Stimulated activated CD8-positive, alpha-beta memory T cell treated with anti-CD3 and anti-CD28 coated beads, Interleukin-7, amount 100 ng/mL, for 4 hours (primary cell): ENCODE measurements at regions not wholly inside any gene's neighbourhood (a gene's known extent, or its start where the extent isn't known, plus 50 kb on each side); places are given as distances from the start of the nearest gene placed in this dataset.
"Not testable (repeated sequence)": the region's sequence is repeated elsewhere in the genome, so short reads cannot be mapped to it uniquely, and the experiment has no call there.

Experiments used
- DNase-seq, 2 donors: peaks; one replicate each; pipeline ENCODE4 v3.0.0-alpha.2; 2020; ENCODE audit warnings: low read depth in 2 of 2

DNA sequence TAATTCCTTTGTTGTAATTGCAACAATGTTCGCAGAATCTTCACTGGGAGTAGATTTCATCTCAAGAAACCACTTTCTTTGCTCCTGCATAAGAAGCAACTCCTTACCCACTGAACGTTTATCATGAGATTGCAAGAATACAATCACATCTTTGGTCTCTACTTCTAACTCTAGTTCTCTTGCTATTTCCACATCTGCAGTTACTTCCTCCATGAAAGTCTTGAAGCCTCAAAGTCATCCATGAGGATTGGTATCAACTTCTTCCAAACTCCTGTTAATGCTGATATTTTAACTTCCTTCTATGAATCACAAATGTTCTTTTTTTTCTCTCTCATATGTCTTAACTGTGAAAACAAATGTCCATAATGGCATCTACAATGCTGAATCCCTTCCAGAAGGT is 118.6 kb upstream of the RAB4A start:
- no peak for DNase-seq

DNA sequence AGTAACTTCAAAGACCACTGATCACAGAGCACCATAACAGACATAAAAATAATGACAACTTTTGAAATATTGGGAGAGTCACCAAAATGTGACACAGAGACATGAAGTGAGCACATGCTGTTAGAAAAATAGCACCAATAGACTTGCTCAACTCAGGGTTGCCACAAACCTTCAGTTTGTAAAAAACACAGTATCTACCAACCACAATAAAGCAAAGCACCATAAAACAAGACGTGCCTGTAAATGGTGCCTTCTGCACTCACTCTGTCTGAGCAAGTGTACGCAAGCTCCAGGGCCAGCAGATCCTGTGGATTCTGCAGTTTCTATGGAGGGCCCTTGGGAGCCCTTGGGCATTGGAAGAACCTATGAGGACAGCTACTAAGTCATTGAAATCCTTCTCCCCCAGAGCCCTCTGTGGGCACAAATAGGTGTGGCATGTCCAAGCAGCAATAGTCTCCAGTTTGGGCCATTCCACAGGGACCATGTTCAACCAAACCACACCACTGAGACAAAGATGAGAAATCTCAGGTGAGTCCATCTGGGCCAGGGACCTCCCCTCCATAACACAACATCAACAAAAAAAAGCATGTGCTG is 116.9 kb upstream of the RAB4A start:
- DNase-seq, result no peak

DNA sequence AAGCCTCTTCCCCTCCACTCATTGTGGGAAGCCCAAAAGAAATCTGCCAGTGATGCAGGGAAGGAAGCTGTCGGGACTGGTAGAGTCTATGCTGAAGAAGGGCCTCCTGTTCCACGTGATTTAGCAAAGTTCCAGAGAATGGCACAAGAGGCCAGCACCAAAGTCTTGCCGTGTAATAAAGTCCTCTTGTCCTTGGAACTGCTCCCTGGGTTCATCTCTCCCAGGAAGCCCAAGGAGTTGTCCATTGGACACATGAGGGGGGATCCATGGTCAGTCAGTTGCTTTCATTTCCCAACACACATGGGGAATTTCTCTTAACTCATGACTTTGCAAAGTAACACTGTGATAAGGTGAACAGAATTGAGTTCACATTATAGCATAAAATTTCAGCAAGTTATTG is 116.1 kb upstream of the RAB4A start:
- DNase-seq, result no peak

DNA sequence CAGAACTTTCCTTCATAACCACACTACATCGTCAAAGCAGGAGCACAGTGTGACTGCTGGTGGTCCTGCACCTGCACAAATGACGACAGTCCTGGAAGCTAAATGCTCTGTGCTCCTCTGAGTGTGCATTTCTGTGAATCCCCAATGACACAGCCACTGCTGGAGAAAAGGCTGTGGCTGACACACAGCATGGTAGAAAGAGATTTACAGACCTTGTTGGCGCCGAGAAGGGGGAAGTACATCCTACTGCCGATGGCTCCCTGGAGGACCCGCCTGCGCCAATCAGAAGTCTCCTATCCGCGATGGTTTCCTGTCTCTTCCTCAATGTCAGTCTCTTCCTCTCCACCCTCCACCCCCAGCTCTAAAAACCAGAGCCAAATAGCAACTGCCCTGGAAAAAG is 115.4 kb upstream of the RAB4A start:
- no peak for DNase-seq

DNA sequence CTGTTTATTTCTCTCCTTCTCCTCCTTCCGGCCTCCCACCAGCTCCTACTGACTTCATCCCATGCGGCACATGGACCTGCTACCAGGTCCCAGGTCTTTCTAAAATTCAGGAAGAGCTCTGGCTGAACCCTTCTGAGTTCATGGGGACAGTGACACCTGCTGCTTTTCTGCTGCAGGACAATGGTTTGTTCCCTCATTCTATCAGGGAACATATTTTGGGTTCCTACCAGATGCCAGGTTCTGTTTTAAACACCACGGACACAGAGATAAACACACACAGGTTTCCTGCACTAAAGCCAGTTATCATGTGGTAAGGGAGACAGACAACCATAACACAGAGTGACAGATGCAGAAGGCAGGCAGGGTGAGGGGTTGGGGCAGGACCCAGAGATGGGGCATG is 114.0 kb upstream of the RAB4A start:
- no peak for DNase-seq

DNA sequence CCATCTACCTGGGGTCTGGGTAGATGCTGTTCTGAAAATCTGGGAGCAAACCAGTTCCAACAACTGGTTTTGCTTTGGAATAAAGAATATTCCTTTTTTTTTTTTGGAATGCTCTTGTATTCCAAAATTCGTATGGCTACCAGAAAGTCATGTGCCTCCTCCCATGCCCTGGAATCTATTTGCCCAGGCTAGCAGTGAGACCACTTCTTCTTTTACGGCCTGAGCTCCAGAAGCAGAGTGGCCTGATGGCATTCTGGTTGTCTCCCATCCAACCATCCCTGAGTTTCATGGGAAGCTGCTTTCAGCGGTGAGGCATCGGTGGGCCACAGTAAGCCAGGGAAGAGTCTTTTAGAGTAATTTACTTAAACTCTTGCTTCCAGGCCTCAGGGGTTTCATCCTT is 113.4 kb upstream of the RAB4A start:
- no peak for DNase-seq

DNA sequence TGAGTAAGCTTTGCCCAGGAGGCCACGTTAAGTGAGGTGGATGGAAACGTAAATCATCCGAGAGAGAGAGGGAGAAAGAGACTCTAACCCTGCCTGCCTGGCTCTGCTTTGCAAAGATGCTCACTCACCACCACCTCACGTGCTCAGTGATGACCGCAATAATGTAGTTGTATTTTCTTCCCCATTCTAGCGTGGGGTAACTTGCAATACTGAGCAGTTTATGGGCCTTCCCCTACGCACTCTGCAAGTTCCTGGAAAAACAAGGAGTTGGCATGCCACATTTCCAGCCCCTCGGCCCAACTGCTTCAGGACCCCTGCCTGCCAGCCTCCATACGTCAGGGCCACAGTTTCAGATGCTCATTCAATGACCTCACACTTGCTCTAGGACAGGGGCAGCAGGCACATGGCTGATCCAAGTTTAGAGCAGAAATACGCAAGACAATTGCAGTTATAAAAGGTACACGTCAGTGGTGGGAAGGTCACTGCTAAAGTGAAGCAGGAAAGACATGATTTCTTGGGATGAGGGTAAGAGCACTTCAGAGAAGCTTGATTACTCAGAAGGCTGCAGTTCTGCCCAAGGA is 112.5 kb upstream of the RAB4A start:
- no peak for DNase-seq

DNA sequence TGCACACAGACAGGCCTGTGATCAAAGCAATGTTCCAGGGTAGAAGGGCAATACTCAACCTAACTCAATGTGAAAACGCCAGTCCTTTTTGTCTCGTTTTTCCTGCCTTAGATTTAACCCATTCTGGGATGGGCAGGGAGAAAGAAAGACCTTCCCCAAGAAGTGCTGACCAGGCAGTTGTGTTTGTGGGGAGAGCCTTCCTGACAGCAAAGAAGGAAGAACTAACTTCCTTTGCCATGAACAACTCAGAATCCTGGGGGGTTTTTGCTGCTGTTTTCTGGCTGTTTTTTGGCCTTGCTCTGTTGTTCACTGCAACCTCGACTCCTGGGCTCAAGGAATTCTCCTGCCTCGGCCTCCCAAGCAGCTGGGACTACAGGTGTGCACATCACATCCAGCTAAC is 112.0 kb upstream of the RAB4A start:
- DNase-seq, result no peak

DNA sequence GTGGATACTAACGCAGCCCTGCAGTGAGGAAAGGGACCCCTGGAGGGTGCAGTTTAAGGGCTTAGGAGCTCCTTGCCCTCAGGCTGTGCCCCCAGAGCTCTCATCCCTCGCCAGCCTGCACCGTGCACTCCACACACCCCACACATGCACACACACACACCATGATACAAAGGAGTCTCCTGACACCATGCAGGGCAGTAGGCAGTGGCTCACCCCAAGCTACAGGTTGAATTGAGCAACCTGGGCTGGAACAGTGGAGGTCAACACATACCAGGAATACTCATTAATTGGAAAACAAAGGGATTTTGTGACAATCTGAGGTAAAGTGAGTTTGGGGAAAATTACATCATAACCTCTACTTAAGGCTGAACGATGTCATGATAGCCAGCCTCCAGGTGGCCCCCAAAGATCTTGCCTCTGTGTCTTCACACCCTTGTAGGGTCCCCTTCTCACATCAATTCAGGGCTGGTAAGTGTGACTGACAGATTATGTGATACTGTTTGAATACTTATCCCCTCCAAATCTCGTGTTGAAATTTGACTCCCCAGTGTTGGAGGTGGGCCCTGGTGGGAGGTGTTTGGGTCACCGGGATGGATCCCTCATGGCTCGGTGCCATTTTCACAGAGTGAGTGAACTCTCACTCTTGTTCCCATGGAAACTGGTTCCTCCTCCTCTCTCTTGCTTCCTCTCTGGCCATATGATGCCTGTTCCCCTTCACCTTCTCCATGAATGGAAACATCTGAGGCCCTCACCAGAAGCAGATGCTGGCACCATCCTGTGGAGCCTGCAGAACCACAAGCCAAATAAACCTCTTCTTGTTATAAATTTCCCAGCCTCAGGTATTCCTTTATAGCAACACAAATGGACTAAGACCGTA is 111.0 kb upstream of the RAB4A start:
- no peak for DNase-seq

DNA sequence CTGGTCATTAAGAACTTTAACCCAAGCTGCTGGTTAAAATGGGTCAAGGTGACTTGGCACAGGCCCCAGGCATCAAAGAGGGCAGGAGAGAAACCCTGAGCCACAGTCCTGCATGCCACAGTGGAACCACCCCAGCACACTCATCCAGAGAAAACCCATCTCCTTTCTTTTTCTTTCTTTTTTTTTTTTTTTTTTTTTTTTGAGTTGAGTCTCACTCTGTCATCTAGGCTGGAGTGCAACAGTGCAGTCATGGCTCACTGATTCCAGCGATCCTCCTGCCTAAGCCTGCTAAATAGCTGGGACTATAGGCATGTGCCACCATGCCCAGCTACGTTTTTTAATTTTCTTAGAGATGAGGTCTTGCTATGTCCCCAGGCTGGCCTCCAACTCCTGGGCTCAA is 109.2 kb upstream of the RAB4A start:
- DNase-seq, result no peak

DNA sequence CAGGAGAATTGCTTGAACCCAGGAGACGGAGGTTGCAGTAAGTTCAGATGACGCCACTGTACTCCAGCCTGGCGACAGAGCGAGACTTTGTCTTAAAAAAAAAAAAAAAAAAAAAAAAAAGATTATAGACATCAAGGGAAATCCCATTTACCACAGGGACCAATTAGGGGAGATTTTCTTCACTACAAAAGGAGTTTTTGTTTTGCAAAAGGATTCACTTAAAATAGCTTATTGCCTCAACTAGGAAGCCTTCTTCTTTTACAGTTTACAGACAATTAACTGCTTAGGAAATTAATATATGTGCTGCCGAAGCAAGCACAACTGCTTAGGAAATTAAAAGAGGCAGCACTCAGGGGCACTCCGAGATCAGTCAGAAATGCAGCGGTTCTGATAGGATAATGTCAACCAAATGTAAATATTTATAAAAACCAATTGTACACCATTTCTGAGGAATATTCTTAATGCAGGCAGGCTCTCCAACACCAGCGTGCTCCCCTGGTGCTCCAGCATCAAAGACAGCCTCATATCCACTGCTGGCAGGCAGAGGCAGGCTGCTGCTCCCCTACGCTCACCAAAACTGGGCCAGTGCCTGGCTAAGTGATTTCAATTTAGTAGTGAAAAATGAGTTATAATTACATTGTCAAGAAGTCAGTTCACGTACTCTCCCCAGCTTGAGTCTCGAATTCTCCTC is 107.9 kb upstream of the RAB4A start:
- DNase-seq, result no peak

DNA sequence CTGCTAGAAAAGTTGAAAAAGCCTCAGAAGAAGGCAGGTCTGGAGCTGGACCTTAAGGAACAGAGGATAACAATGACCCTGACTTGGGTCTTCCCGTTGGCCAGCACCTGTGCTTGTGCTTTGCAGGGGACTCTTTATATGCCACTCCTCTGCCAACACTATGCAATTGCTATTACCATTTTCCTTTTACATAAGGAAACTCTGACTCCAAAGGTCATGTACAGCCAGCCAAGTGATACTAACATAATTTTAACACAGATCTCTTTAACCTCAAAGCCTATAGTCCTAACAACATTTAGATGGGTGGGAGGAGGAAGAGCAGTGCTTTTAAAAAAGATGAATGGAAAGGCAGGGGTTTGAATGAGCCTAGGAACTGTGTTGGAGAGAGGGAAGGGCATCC is 106.6 kb upstream of the RAB4A start:
- no peak for DNase-seq

DNA sequence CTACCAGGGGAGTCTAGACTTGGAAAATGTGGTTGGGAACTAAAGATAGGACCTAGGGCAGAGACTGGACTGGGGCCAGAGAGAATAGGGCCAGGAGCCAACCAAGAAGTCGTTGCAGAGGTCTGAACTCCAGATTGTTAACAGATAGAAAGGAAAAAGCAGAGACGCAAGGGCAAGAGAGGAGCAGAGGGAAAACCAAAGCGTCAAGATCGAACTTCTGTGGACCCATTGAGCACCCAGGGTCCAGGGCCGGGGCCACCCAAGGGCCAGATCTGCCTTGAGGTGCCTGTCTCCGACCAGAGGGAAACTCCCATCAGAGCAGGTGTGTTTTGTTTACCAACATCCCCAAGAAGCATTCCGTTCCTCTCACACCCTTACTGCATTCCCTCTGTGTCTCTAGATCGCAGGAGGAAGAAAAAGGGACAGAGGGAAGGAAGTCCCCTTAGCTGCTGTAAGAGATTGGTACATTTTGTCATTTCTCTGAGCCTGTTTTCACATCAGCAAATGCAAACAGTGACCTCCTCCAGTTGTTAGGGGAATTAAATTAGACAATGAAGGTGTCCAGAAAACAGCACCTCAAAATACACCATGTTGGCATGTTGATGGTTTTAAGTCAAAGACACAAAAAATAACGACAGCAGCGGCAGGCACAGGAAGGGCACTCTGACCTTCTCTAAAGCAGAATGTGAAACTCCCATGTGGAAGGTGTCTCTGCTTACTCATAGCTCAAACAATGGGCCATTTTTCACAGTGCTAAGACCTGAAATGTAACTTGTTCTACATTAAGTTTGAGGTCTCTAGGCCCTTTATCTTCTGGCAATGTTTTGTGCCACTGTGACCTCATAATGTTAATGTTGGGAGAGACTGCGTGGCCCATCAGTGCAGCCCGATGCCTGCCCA is 105.8 kb upstream of the RAB4A start:
- DNase-seq, result no peak

DNA sequence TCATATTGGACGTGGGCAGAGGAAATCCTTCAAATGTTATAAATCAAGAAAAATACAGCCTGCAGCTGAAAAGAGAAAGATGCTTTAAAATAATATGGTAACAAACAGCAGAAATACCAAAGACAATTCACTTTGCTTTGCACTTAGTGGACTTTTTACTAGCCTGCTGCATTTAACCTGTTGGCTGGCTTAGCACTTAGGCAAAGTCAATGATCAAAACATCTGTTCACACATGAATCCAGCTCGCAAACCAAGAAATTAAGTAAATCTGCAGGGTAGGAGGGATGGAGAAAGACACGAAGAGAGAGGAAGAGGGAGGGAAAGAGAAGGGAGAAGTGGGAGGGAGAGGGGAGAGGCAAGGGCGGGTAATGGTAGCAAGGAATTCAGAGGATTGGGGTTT is 103.6 kb upstream of the RAB4A start:
- no peak for DNase-seq

DNA sequence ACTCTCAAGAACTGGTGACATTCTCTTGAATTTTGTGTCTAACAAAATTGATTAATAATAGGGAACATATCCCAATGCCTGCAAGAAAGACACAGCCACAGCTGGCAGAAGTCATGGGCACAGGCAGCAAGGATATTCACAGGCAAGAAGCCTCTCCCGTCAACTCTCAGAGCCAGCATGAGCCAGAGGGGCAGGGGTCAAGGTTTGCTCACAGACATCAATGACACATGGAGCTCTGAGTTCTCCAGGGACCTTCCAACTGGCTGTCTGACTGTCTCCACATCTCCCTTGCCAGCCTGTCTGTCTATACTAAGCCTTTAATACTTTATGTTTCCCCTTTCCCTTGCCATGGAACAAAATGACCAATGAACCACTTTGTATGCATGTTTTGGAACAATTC is 101.5 kb upstream of the RAB4A start:
- no peak for DNase-seq

DNA sequence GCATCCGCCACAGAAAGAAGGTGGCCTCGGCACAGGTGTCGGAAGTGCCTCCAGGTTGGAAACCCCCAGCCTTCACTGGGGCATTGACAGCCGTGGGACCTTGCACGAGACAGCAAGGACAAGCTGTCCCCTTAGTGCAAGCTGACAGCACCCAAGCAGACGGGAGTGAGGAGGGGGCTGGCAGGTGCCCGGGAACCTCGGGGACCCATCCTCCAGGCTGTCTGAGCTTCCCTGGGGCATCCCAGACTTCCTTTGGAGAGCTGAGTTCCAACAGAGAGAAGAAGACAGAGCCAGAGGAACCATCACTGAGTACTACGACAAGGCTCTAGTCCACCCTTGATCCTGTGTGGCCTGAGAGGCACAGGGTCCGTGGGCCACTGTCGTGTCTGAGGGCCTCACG is 100.6 kb upstream of the RAB4A start:
- DNase-seq, result no peak

DNA sequence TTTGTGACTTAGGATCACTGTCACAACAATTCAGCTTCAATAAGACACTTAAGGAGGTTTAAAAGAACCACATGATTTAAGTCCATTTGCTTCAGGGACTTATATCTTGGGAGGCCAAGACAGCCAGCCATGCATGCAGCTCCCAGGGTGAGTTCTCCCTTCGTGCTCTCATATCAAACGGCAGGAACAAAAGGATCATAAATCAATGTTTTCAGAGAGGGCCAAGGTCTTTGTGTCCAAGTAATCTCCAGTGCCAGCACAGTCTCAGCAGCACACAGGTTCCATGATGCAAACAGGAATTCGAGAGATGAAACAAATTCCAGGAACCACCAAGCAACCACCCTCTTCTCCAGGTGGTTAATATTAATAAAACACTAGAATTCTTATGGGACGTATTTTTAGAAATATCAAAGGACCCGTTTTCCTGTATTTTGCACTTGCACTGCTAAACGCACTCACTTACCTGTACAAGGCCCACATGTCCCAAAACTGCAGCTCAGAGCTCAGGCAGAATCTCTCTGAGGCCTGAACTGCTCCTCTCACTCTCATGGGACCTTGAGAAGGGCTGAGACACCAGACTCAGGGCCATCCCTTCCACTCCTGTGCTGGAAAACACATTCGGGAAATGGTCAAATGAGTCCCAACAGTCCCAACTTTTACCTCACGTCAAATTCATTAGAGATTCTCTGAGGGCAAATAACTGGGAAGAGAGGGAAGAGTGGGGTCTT is 100.0 kb upstream of the RAB4A start:
- no peak for DNase-seq

DNA sequence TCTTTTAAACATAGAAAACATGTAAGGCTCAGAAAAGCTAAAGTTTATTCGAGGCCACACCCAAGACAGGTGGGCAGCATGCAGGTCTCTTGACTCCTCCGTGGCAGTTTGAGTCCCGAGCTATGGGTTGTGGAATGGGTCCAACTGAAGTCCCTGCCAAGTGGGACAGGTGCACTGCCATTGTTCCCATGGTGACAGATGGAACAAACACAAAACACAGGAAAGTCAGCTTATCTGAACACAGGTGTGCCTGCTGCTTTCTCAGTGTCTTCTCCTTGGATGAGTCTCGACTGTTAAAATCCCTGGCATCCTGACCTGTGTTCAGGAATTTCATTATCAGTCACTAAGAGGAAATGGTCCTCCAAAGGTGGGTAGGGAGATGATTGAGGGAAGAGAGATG is 99.0 kb upstream of the RAB4A start:
- DNase-seq, result no peak

DNA sequence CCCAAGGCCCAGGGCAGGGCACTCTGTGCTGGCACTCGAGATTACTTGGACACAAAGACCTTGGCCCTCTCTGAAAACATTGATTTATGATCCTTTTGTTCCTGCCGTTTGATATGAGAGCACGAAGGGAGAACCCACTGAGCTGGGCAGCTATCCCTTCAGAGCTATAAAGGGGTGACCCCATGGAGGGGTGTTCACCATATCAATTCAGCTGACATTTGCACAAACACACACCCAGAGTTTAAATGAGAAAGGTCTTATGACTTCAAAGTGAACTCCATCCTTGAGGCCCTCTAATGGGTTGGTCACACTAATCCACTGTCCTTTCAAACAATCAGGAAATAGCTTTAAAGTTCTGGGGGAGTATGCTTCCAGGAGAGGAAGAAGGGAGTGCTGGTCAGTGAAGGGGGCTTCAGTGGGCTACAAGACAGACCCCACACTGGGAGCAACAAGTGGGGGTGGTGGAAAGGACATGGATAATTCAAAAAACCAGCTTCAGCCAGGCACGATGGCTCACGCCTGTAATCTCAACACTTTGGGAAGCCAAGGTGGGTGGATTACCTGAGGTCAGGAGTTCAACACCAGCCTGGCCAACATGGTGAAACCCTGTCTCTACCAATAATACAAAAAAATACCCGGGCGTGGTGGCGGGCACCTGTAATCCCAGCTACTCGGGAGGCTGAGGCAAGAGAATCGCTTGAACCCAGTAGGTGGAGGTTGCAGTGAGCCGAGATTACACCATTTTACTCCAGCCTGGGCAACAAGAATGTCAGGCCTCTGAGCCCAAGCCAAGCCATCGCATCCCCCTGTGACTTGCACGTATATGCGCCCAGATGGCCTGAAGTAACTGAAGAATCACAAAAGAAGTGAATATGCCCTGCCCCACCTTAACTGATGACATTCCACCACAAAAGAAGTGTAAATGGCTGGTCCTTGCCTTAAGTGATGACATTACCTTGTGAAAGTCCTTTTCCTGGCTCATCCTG is 97.1 kb upstream of the RAB4A start:
- not testable (repeated sequence) for DNase-seq

DNA sequence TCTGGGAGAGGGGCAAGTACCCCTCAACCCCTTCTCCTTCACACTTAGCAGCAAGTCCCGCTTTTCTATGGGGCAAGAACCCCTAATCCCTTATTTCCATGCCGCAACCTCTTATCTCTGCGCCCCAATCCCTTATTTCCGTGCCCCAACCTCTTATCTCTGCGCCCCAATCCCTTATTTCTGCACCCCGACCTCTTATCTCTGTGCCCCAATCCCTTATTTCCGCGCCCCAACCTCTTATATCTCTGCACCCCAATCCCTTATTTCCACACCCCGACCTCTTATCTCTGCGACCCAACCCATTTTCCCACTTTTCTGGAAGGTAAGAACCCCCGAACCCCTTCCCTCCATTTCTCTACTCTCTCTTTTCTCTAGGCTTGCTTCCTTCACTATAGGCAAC is 95.6 kb upstream of the RAB4A start:
- DNase-seq, result not testable (repeated sequence)
